Activated naive CD4-positive, alpha-beta T cell treated with anti-CD3 and anti-CD28 coated beads, Interleukin-2, amount 50 U/mL, for 24 hours (primary cell): ENCODE measurements at regions not wholly inside any gene's neighbourhood (a gene's known extent, or its start where the extent isn't known, plus 50 kb on each side); places are given as distances from the start of the nearest gene placed in this dataset.

ENCODE experiments used
- H3K27ac Mint-ChIP-seq: one replicate; pipeline ENCODE4 v1.8.0; 2021; ENCODE audit warnings: mild to moderate bottlenecking, mixed read lengths
- H3K27me3 Mint-ChIP-seq: one replicate; pipeline ENCODE4 v1.8.0; 2021; ENCODE audit warnings: mixed read lengths
- H3K36me3 Mint-ChIP-seq: one replicate; pipeline ENCODE4 v1.8.0; 2021; ENCODE audit warnings: mixed read lengths
- H3K4me1 Mint-ChIP-seq: one replicate; pipeline ENCODE4 v1.8.0; 2021; ENCODE audit warnings: mixed read lengths
- H3K4me3 Mint-ChIP-seq: one replicate; pipeline ENCODE4 v1.8.0; 2021; ENCODE audit warnings: mild to moderate bottlenecking, mixed read lengths
- H3K9me3 Mint-ChIP-seq: one replicate; pipeline ENCODE4 v1.8.0; 2021; ENCODE audit warnings: mixed read lengths

- Mint-ChIP-seq H3K36me3 (no peaks in the 10 kb centered on the region), H3K9me3 (no peaks in the 10 kb centered on the region), H3K27ac (no peak overlapping the region), H3K4me1 (peaks cover 8% of the 10 kb centered on the region), H3K27me3 (peaks cover 2% of the 10 kb centered on the region), H3K4me3 (no peak overlapping the region)
Observed at GRCh38 chr6:170164271-170164900, 126.5 kb downstream of the DLL1 start.

- H3K4me1 Mint-ChIP-seq = peaks cover 8% of the 10 kb centered on the region
- no peak overlapping the region for H3K27ac Mint-ChIP-seq
- H3K36me3 Mint-ChIP-seq = no peaks in the 10 kb centered on the region
- no peaks in the 10 kb centered on the region for H3K9me3 Mint-ChIP-seq
- H3K4me3 Mint-ChIP-seq = no peak overlapping the region
- H3K27me3 Mint-ChIP-seq = peaks cover 2% of the 10 kb centered on the region
Observed at GRCh38 chr6:170163405-170164170, 127.3 kb downstream of the DLL1 start.

GRCh38 chr6:170162775-170163404 lies 128.0 kb downstream of the DLL1 start:
- Mint-ChIP-seq H3K4me1 (peaks cover 8% of the 10 kb centered on the region), H3K27me3 (peaks cover 2% of the 10 kb centered on the region), H3K27ac (peak overlapping the region; percentile 6), H3K4me3 (no peak overlapping the region), H3K9me3 (no peaks in the 10 kb centered on the region), H3K36me3 (no peaks in the 10 kb centered on the region)

GRCh38 chr6:170162011-170162774 lies 128.7 kb downstream of the DLL1 start:
- H3K4me1 Mint-ChIP-seq = peaks cover 8% of the 10 kb centered on the region
- H3K4me3 Mint-ChIP-seq = no peak overlapping the region
- no peaks in the 10 kb centered on the region for H3K9me3 Mint-ChIP-seq
- no peaks in the 10 kb centered on the region for H3K36me3 Mint-ChIP-seq
- peaks cover 2% of the 10 kb centered on the region for H3K27me3 Mint-ChIP-seq
- H3K27ac Mint-ChIP-seq = no peak overlapping the region

GRCh38 chr6:170160628-170161611 lies 130.0 kb downstream of the DLL1 start:
- Mint-ChIP-seq H3K9me3 (no peaks in the 10 kb centered on the region), H3K4me3 (no peak overlapping the region)

GRCh38 chr6:170160031-170160627 lies 130.7 kb downstream of the DLL1 start:
- no peaks in the 10 kb centered on the region for H3K36me3 Mint-ChIP-seq
- H3K27ac Mint-ChIP-seq = no peak overlapping the region
- no peak overlapping the region for H3K4me3 Mint-ChIP-seq
- H3K9me3 Mint-ChIP-seq = no peaks in the 10 kb centered on the region
- no peaks in the 10 kb centered on the region for H3K27me3 Mint-ChIP-seq
- peaks cover 8% of the 10 kb centered on the region for H3K4me1 Mint-ChIP-seq

More at GRCh38 chr6:170160628-170161611, 130.0 kb downstream of the DLL1 start:
- peaks cover 2% of the 10 kb centered on the region for H3K27me3 Mint-ChIP-seq
- peaks cover 8% of the 10 kb centered on the region for H3K4me1 Mint-ChIP-seq
- H3K36me3 Mint-ChIP-seq = no peaks in the 10 kb centered on the region
- no peak overlapping the region for H3K27ac Mint-ChIP-seq

- H3K9me3 Mint-ChIP-seq = no peaks in the 10 kb centered on the region
- no peak overlapping the region for H3K27ac Mint-ChIP-seq
- no peaks in the 10 kb centered on the region for H3K36me3 Mint-ChIP-seq
- no peak overlapping the region for H3K4me3 Mint-ChIP-seq
- H3K27me3 Mint-ChIP-seq = no peaks in the 10 kb centered on the region
- peaks cover 8% of the 10 kb centered on the region for H3K4me1 Mint-ChIP-seq
Observed at GRCh38 chr6:170159022-170159965, 131.6 kb downstream of the DLL1 start.

GRCh38 chr6:170158296-170159021 lies 132.4 kb downstream of the DLL1 start:
- Mint-ChIP-seq H3K4me3 (no peak overlapping the region), H3K27me3 (no peaks in the 10 kb centered on the region), H3K27ac (no peak overlapping the region), H3K36me3 (no peaks in the 10 kb centered on the region), H3K9me3 (no peaks in the 10 kb centered on the region), H3K4me1 (peaks cover 8% of the 10 kb centered on the region)

GRCh38 chr6:170157567-170158218 lies 133.2 kb downstream of the DLL1 start:
- Mint-ChIP-seq H3K36me3 (no peaks in the 10 kb centered on the region), H3K27ac (no peak overlapping the region), H3K27me3 (no peaks in the 10 kb centered on the region), H3K4me1 (peaks cover 3% of the 10 kb centered on the region), H3K9me3 (no peaks in the 10 kb centered on the region), H3K4me3 (no peak overlapping the region)

GRCh38 chr6:170156448-170157375 lies 134.2 kb downstream of the DLL1 start:
- H3K36me3 Mint-ChIP-seq = no peaks in the 10 kb centered on the region
- peaks cover 5% of the 10 kb centered on the region for H3K27me3 Mint-ChIP-seq
- H3K4me3 Mint-ChIP-seq = no peak overlapping the region
- peaks cover 4% of the 10 kb centered on the region for H3K4me1 Mint-ChIP-seq
- H3K27ac Mint-ChIP-seq = no peak overlapping the region
- H3K9me3 Mint-ChIP-seq = no peaks in the 10 kb centered on the region

- Mint-ChIP-seq H3K4me3 (no peak overlapping the region), H3K36me3 (no peaks in the 10 kb centered on the region), H3K27me3 (peaks cover 6% of the 10 kb centered on the region), H3K4me1 (peaks cover 4% of the 10 kb centered on the region), H3K9me3 (no peaks in the 10 kb centered on the region), H3K27ac (peak overlapping the region; percentile 46)
Observed at GRCh38 chr6:170155464-170156196, 135.2 kb downstream of the DLL1 start.
